HEK293 (cell line): ENCODE measurements at regions not wholly inside any gene's neighbourhood (a gene's known extent, or its start where the extent isn't known, plus 50 kb on each side); places are given as distances from the start of the nearest gene placed in this dataset.

Experiments used
- BCL11A ChIP-seq: fragments of 450-650 bp; formaldehyde crosslinking; IDR thresholded peaks from 2 replicates; pipeline ENCODE4 v1.5.1; 2016; ENCODE audit warnings: low read depth, missing biosample characterization, missing genetic modification characterization
- CTCF ChIP-seq: fragments of 450-650 bp; formaldehyde crosslinking; IDR thresholded peaks from 2 replicates; pipeline ENCODE4 v1.5.1; 2016; ENCODE audit warnings: missing biosample characterization, missing genetic modification characterization
- REST ChIP-seq: fragments of 450-650 bp; formaldehyde crosslinking; IDR thresholded peaks from 2 replicates; pipeline ENCODE4 v1.5.1; 2016; ENCODE audit warnings: missing biosample characterization, missing genetic modification characterization
- ZNF302 ChIP-seq: fragments of 450-650 bp; formaldehyde crosslinking; IDR thresholded peaks from 2 replicates; pipeline ENCODE4 v1.5.1; 2016; ENCODE audit warnings: missing biosample characterization, missing genetic modification characterization, low read depth
- ZNF510 ChIP-seq: fragments of 450-650 bp; formaldehyde crosslinking; IDR thresholded peaks from 2 replicates; pipeline ENCODE4 v1.5.1; 2018; ENCODE audit warnings: mild to moderate bottlenecking, missing genetic modification characterization, missing biosample characterization; ENCODE audit not compliant: insufficient replicate concordance

DNA sequence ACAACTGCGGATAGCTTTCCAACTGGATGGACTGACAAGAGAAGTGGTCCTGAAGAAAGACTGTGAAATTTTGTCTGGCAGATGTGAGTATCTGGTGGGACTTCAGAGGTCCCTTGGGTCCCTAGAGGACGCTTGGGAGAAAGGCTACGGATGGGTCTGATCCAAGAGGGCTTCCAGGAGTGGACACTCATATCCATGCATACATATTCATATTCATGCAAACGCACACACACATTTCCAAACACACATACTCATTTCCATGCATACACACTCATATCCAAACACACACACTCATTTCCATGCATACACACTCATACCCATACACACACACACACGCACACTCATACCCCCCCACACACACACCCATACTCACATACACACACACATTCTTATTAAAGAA lies 200.2 kb upstream of the DDX18 start:
- TF ChIP-seq REST (tag by site-specific recombination) (no peak), CTCF (tag by site-specific recombination) (no peak), ZNF510 (tag by site-specific recombination) (no peak), BCL11A (tag by site-specific recombination) (no peak), ZNF302 (tag by site-specific recombination) (no peak)
